ENCODE measurements at regions not wholly inside any gene's neighbourhood (a gene's known extent, or its start where the extent isn't known, plus 50 kb on each side); places are given as distances from the start of the nearest gene placed in this dataset.

GRCh38 chr7:88599528-88599927, 160.0 kb upstream of the ZNF804B start:
- no peak for TF ChIP-seq RARB (CRISPR knock-in tag; IDR thresholded peaks at IDR 0.05)
- TF ChIP-seq PPARA (CRISPR knock-in tag; IDR thresholded peaks at IDR 0.05; ENCODE audit: borderline replicate concordance): no peak
- TF ChIP-seq, protein P1, sequence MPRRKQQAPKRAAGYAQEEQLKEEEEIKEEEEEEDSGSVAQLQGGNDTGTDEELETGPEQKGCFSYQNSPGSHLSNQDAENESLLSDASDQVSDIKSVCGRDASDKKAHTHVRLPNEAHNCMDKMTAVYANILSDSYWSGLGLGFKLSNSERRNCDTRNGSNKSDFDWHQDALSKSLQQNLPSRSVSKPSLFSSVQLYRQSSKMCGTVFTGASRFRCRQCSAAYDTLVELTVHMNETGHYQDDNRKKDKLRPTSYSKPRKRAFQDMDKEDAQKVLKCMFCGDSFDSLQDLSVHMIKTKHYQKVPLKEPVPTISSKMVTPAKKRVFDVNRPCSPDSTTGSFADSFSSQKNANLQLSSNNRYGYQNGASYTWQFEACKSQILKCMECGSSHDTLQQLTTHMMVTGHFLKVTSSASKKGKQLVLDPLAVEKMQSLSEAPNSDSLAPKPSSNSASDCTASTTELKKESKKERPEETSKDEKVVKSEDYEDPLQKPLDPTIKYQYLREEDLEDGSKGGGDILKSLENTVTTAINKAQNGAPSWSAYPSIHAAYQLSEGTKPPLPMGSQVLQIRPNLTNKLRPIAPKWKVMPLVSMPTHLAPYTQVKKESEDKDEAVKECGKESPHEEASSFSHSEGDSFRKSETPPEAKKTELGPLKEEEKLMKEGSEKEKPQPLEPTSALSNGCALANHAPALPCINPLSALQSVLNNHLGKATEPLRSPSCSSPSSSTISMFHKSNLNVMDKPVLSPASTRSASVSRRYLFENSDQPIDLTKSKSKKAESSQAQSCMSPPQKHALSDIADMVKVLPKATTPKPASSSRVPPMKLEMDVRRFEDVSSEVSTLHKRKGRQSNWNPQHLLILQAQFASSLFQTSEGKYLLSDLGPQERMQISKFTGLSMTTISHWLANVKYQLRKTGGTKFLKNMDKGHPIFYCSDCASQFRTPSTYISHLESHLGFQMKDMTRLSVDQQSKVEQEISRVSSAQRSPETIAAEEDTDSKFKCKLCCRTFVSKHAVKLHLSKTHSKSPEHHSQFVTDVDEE (CRISPR knock-in tag; IDR thresholded peaks at IDR 0.05): no peak
- TF ChIP-seq PATZ1 (CRISPR knock-in tag; IDR thresholded peaks at IDR 0.05; ENCODE audit: borderline replicate concordance): no peak
- TF ChIP-seq ZFP3 (CRISPR knock-in tag; IDR thresholded peaks at IDR 0.05): no peak
- TF ChIP-seq, protein P2, sequence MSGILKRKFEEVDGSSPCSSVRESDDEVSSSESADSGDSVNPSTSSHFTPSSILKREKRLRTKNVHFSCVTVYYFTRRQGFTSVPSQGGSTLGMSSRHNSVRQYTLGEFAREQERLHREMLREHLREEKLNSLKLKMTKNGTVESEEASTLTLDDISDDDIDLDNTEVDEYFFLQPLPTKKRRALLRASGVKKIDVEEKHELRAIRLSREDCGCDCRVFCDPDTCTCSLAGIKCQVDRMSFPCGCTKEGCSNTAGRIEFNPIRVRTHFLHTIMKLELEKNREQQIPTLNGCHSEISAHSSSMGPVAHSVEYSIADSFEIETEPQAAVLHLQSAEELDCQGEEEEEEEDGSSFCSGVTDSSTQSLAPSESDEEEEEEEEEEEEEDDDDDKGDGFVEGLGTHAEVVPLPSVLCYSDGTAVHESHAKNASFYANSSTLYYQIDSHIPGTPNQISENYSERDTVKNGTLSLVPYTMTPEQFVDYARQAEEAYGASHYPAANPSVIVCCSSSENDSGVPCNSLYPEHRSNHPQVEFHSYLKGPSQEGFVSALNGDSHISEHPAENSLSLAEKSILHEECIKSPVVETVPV (CRISPR knock-in tag; IDR thresholded peaks at IDR 0.05): no peak
- TF ChIP-seq CREB5 (CRISPR knock-in tag; IDR thresholded peaks at IDR 0.05; ENCODE audit: low read depth): no peak
- no peak for TF ChIP-seq ZFP30 (CRISPR knock-in tag; IDR thresholded peaks at IDR 0.05)
- no peak for TF ChIP-seq TOX (CRISPR knock-in tag; IDR thresholded peaks at IDR 0.05; ENCODE audit: borderline replicate concordance)
- no peak for TF ChIP-seq ZNF70 (CRISPR knock-in tag; IDR thresholded peaks at IDR 0.05)
- TF ChIP-seq ARNTL (CRISPR knock-in tag; IDR thresholded peaks at IDR 0.05; ENCODE audit: borderline replicate concordance, low read depth): no peak
- no peak for TF ChIP-seq ISL1 (CRISPR knock-in tag; IDR thresholded peaks at IDR 0.05)
- TF ChIP-seq ZC3H10 (CRISPR knock-in tag; IDR thresholded peaks at IDR 0.05): no peak

Data from SK-N-SH treated with all-trans-retinoic acid at 6 μM for 48 hours (cell line).